ENCODE measurements at regions not wholly inside any gene's neighbourhood (a gene's known extent, or its start where the extent isn't known, plus 50 kb on each side); places are given as distances from the start of the nearest gene placed in this dataset.

GRCh38 chr1:81725823-81726222, 74.9 kb upstream of the ADGRL2 start:
- TF ChIP-seq EGR1 (IDR thresholded peaks at IDR 0.05; ENCODE audit: low read depth in 2 of 2) (no peak), REST (IDR thresholded peaks at IDR 0.05) (no peak), GABPA (IDR thresholded peaks at IDR 0.05 in 1 of 2, conservative IDR thresholded peaks at IDR 0.05 in 1 of 2) (no peak), MAX (IDR thresholded peaks at IDR 0.05) (no peak), JUND (IDR thresholded peaks at IDR 0.05) (no peak), FOXA1 (IDR thresholded peaks at IDR 0.05) (no peak), RAD21 (IDR thresholded peaks at IDR 0.05) (no peak), YY1 (IDR thresholded peaks at IDR 0.05) (no peak)
- TF ChIP-seq, protein P1, sequence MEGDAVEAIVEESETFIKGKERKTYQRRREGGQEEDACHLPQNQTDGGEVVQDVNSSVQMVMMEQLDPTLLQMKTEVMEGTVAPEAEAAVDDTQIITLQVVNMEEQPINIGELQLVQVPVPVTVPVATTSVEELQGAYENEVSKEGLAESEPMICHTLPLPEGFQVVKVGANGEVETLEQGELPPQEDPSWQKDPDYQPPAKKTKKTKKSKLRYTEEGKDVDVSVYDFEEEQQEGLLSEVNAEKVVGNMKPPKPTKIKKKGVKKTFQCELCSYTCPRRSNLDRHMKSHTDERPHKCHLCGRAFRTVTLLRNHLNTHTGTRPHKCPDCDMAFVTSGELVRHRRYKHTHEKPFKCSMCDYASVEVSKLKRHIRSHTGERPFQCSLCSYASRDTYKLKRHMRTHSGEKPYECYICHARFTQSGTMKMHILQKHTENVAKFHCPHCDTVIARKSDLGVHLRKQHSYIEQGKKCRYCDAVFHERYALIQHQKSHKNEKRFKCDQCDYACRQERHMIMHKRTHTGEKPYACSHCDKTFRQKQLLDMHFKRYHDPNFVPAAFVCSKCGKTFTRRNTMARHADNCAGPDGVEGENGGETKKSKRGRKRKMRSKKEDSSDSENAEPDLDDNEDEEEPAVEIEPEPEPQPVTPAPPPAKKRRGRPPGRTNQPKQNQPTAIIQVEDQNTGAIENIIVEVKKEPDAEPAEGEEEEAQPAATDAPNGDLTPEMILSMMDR (IDR thresholded peaks at IDR 0.05; ENCODE audit: low read depth, low read length, missing input control): no peak

Measured in liver (tissue), 3 donors.